ENCODE measurements at regions not wholly inside any gene's neighbourhood (a gene's known extent, or its start where the extent isn't known, plus 50 kb on each side); places are given as distances from the start of the nearest gene placed in this dataset.

- peak; percentile 46 to 93 (median 72) for DNase-seq
- peak; percentile 31 for ATAC-seq (ENCODE audit: poor library complexity)
- CTCF ChIA-PET = no interaction called here
- H3K4me1 Mint-ChIP-seq (ENCODE audit: low read depth) = peaks cover 12% of the 10 kb centered on the region
- no peaks in the 10 kb centered on the region for H3K36me3 Mint-ChIP-seq (ENCODE audit: low read depth)
- Histone ChIP-seq H3K4me3 (ENCODE audit: low read length) (peak overlapping the region; percentile 45), H3K27ac (ENCODE audit: low read depth in 1 of 2, low read length in 2 of 2) (no peak overlapping the region), H3K36me3 (ENCODE audit: insufficient read depth, low read length) (no peaks in the 10 kb centered on the region), H3K4me1 (ENCODE audit: insufficient read depth, low read length) (peaks cover 20% of the 10 kb centered on the region), H3K9me3 (ENCODE audit: control insufficient read depth in 1 of 2, insufficient read depth in 1 of 2, low read length in 2 of 2) (no peaks in the 10 kb centered on the region), H3K27me3 (ENCODE audit: control insufficient read depth in 1 of 2, insufficient read depth in 2 of 2, low read length in 2 of 2) (no peaks in the 10 kb centered on the region)
- peak overlapping the region; percentile 74 for H3K27ac Mint-ChIP-seq
- peak overlapping the region; percentile 76 for H3K4me3 Mint-ChIP-seq
- POLR2A ChIA-PET = interaction anchor here (0.9 to 1.3 kb wide), 2 partner anchors 12 to 14 kb away, joined by 3 to 6 read pairs; no protein-coding TSS in a partner anchor
- intact Hi-C loops (cut with DNase I, micrococcal nuclease) = no loop called here
- H3K9me3 Mint-ChIP-seq = no peaks in the 10 kb centered on the region
- TF ChIP-seq, protein P1, sequence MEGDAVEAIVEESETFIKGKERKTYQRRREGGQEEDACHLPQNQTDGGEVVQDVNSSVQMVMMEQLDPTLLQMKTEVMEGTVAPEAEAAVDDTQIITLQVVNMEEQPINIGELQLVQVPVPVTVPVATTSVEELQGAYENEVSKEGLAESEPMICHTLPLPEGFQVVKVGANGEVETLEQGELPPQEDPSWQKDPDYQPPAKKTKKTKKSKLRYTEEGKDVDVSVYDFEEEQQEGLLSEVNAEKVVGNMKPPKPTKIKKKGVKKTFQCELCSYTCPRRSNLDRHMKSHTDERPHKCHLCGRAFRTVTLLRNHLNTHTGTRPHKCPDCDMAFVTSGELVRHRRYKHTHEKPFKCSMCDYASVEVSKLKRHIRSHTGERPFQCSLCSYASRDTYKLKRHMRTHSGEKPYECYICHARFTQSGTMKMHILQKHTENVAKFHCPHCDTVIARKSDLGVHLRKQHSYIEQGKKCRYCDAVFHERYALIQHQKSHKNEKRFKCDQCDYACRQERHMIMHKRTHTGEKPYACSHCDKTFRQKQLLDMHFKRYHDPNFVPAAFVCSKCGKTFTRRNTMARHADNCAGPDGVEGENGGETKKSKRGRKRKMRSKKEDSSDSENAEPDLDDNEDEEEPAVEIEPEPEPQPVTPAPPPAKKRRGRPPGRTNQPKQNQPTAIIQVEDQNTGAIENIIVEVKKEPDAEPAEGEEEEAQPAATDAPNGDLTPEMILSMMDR (IDR thresholded peaks at IDR 0.05) = peak; percentile 31
- no peaks in the 10 kb centered on the region for H3K27me3 Mint-ChIP-seq
Observed at GRCh38 chrX:131816551-131817136, 206.5 kb upstream of the STK26 start.

DNA sequence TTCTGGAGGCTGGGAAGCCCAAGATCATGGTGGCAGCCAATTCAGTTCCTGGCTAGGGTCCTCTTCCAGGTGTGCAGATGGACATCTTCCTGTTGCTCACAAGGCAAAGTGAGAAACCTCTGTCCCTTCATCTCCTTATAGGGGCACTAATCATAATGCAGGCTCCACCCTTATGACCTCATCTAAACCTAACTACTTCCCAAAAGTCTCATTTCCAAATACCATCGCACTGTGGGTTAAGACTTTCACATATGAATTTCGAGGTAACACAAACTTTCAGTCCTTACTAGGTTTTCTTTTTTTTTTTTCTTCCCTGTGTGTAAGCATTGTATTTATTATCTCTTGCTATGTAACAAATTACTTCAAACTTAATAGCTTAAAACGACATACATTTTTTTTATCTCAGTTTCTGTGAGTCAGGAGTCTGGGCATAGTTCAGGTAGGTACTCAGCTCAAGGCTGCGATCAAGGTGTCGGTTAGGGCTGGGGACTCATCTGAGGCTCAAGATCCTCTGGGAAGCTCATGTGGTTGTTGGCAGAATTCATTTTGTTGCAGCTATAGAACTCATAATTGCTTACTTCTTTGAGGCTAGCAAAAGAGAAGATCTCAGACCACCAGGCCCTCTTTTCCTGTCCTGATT, 204.7 kb upstream of the STK26 start:
- TF ChIP-seq, protein P1 (IDR thresholded peaks at IDR 0.05) = no peak
- no peaks in the 10 kb centered on the region for H3K36me3 ChIP-seq (ENCODE audit: insufficient read depth, low read length)
- Mint-ChIP-seq H3K9me3 (no peaks in the 10 kb centered on the region), H3K4me3 (no peak overlapping the region), H3K4me1 (ENCODE audit: low read depth) (peaks cover 12% of the 10 kb centered on the region), H3K36me3 (ENCODE audit: low read depth) (no peaks in the 10 kb centered on the region), H3K27me3 (no peaks in the 10 kb centered on the region), H3K27ac (no peak overlapping the region)
- no peaks in the 10 kb centered on the region for H3K9me3 ChIP-seq (ENCODE audit: control insufficient read depth in 1 of 2, insufficient read depth in 1 of 2, low read length in 2 of 2)
- ATAC-seq (ENCODE audit: poor library complexity) (no peak), DNase-seq (peak in 1 of 14 experiments; percentile 4)
- CTCF ChIA-PET = no interaction called here
- intact Hi-C loops (cut with DNase I, micrococcal nuclease) = no loop called here
- H3K4me3 ChIP-seq (ENCODE audit: low read length) = no peak overlapping the region
- H3K27ac ChIP-seq (ENCODE audit: low read depth in 1 of 2, low read length in 2 of 2) = no peak overlapping the region
- H3K27me3 ChIP-seq (ENCODE audit: control insufficient read depth in 1 of 2, insufficient read depth in 2 of 2, low read length in 2 of 2) = no peaks in the 10 kb centered on the region
- POLR2A ChIA-PET = no interaction called here
- peaks cover 15% of the 10 kb centered on the region for H3K4me1 ChIP-seq (ENCODE audit: insufficient read depth, low read length)

DNA sequence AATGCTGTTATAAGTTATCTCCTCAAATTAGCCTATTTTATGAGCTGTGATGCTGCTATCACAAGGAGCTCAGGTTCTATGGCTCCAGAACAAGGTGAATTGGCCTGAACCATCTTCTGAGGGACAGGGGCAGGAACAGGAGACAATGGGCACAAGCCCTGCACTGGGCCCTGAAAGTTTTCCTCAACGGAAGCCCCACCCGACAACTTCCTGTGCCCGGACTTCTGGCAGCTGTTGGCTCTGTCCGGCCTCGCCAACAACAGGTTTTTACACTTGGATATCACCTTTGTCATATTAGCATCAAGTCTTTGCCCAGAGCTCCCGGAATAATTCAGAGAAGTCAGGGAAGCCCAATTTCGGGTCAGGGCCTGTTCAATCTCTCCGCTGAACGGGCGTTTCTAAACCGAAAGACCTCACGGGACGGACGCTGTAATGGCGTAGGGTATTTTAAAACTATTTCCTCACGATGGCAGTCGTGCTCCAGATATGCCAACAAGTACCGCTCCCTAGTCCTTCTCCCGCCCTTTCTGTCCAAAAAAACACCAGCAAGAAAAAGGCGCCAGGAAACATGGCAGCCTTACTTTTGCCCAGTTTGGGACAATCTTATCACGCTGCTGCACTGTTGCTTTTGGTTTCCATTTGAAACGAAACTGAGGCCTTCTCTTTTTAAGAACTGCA, 201.0 kb upstream of the STK26 start:
- ATAC-seq (ENCODE audit: poor library complexity) = no peak
- Mint-ChIP-seq H3K36me3 (ENCODE audit: low read depth) (no peaks in the 10 kb centered on the region), H3K27me3 (no peaks in the 10 kb centered on the region), H3K4me1 (ENCODE audit: low read depth) (peaks cover under 1% of the 10 kb centered on the region), H3K4me3 (no peak overlapping the region), H3K9me3 (no peaks in the 10 kb centered on the region), H3K27ac (no peak overlapping the region)
- ChIA-PET CTCF (interaction anchor here (0.6 to 1.6 kb wide), 9 partner anchors 9 to 80 kb away, joined by 3 to 5 read pairs (median 3); no protein-coding TSS in a partner anchor), POLR2A (no interaction called here)
- Histone ChIP-seq H3K27me3 (ENCODE audit: control insufficient read depth in 1 of 2, insufficient read depth in 2 of 2, low read length in 2 of 2) (no peaks in the 10 kb centered on the region), H3K36me3 (ENCODE audit: insufficient read depth, low read length) (no peaks in the 10 kb centered on the region), H3K27ac (ENCODE audit: low read depth in 1 of 2, low read length in 2 of 2) (no peak overlapping the region), H3K9me3 (ENCODE audit: control insufficient read depth in 1 of 2, insufficient read depth in 1 of 2, low read length in 2 of 2) (no peaks in the 10 kb centered on the region), H3K4me1 (ENCODE audit: insufficient read depth, low read length) (peaks cover 5% of the 10 kb centered on the region), H3K4me3 (ENCODE audit: low read length) (no peak overlapping the region)
- TF ChIP-seq, protein P1 (IDR thresholded peaks at IDR 0.05) = no peak
- intact Hi-C loops (cut with DNase I, micrococcal nuclease) = no loop called here
- DNase-seq = peak in 4 of 14 experiments; percentile 64 to 84 (median 72)

All from CD4-positive, alpha-beta T cell (primary cell).